Endothelial cell of umbilical vein (primary cell): ENCODE measurements at regions not wholly inside any gene's neighbourhood (a gene's known extent, or its start where the extent isn't known, plus 50 kb on each side); places are given as distances from the start of the nearest gene placed in this dataset.

Source experiments
- BruUV-seq: library from RNA; stranded (reverse); fragments of 400-500 nt; replicated peaks from 2 replicates; lab custom pipeline; 2021; lab: Mats Ljungman, UMichigan
- CTCF ChIA-PET: fragments of 300-600, 350-600 bp; sonication (Branson Sonifier 250); formaldehyde crosslinking; loops from one replicate; lab custom pipeline; 2021; ENCODE audit warnings: antibody characterized with exemption, inconsistent platforms; lab: Charles Lee
- POLR2A ChIA-PET: fragments of 300-600, 350-600 bp; sonication (Branson Sonifier 250); formaldehyde crosslinking; loops from one replicate; lab custom pipeline; 2021; ENCODE audit warnings: antibody characterized with exemption, inconsistent platforms; lab: Charles Lee
- DNase-seq: peaks from one replicate; pipeline ENCODE4 v3.0.0-alpha.2; 2011; ENCODE audit warnings: low read depth, low spot score
- FAIRE-seq: peaks from 2 replicates; lab custom pipeline; 2011; peaks lifted over from hg19 to GRCh38; lab: Jason Lieb, UNC
- H2AFZ ChIP-seq: 2 replicates; pipeline ENCODE4 v1.6.0; 2012; ENCODE audit warnings: low read depth, low read length, control low read depth, inconsistent platforms
- H3K27ac ChIP-seq: 2 replicates; pipeline ENCODE4 v1.5.1; 2011; ENCODE audit warnings: low read depth, mild to moderate bottlenecking, control low read depth, low read length, moderate library complexity; ENCODE audit not compliant: insufficient read depth
- H3K27me3 ChIP-seq, 2 experiments: 2 replicates each; pipeline versions ENCODE4 v1.6.0 to v1.6.1; 2011; ENCODE audit warnings: low read length in 2 of 2, mixed read lengths in 1 of 2; ENCODE audit not compliant: control insufficient read depth in 2 of 2, insufficient read depth in 2 of 2
- H3K36me3 ChIP-seq, 2 experiments: 2 replicates in 1 of 2; 3 replicates in 1 of 2; pipeline ENCODE4 v1.5.1; 2011; ENCODE audit warnings: low read length in 2 of 2, mild to moderate bottlenecking in 1 of 2, moderate library complexity in 1 of 2; ENCODE audit not compliant: control insufficient read depth in 2 of 2, insufficient read depth in 2 of 2; ENCODE audit errors: extremely low read depth in 1 of 2
- H3K4me1 ChIP-seq: 3 replicates; pipeline ENCODE4 v1.5.1; 2011; ENCODE audit warnings: mild to moderate bottlenecking, low read length; ENCODE audit not compliant: control insufficient read depth, insufficient read depth; ENCODE audit errors: extremely low read depth
- H3K4me2 ChIP-seq: 2 replicates; pipeline ENCODE4 v1.6.1; 2011; ENCODE audit warnings: low read length, control low read depth, mixed read lengths; ENCODE audit not compliant: insufficient read depth
- H3K4me3 ChIP-seq, 3 experiments: fragments of 200-600 bp in 1 of 3; sonication (generic), shearing (Covaris generic) in 1 of 3; replicated peaks in 1 of 3; 2 replicates each; pipeline ENCODE4 v1.5.1; 2011 to 2016; ENCODE audit warnings: control low read depth in 3 of 3, low read length in 3 of 3, mild to moderate bottlenecking in 2 of 3, inconsistent platforms in 1 of 3, low read depth in 1 of 3, moderate library complexity in 1 of 3; ENCODE audit not compliant: insufficient read depth in 1 of 3
- H3K79me2 ChIP-seq: 2 replicates; pipeline ENCODE4 v1.6.0; 2012; ENCODE audit warnings: low read length, inconsistent platforms; ENCODE audit not compliant: control insufficient read depth, insufficient read depth
- H3K9ac ChIP-seq: replicated peaks from 2 replicates; pipeline ENCODE3; 2011; ENCODE audit warnings: low read length, control low read depth; ENCODE audit not compliant: insufficient read depth; ENCODE audit errors: extremely low read depth
- H3K9me1 ChIP-seq: replicated peaks from 3 replicates; pipeline ENCODE4 v1.6.0; 2011; ENCODE audit warnings: mild to moderate bottlenecking, low read length; ENCODE audit not compliant: control insufficient read depth, insufficient read depth; ENCODE audit errors: extremely low read depth
- H3K9me3 ChIP-seq: replicated peaks from 2 replicates; pipeline ENCODE4 v1.5.1; 2012; ENCODE audit warnings: low read length, inconsistent platforms; ENCODE audit not compliant: control insufficient read depth, insufficient read depth
- H4K20me1 ChIP-seq: replicated peaks from 2 replicates; pipeline ENCODE3; 2011; ENCODE audit warnings: mild to moderate bottlenecking, low read length; ENCODE audit not compliant: control insufficient read depth, insufficient read depth; ENCODE audit errors: extremely low read depth
- EZH2 ChIP-seq: IDR thresholded peaks from 2 replicates; pipeline ENCODE4 v1.6.1; 2012; ENCODE audit warnings: borderline replicate concordance, low read depth, mild to moderate bottlenecking, moderate library complexity, low read length, inconsistent platforms; ENCODE audit not compliant: severe bottlenecking
- GATA2 ChIP-seq: IDR thresholded peaks from 2 replicates; pipeline ENCODE4 v1.7.0; 2011; ENCODE audit warnings: low read depth, mild to moderate bottlenecking, moderate library complexity, mixed read lengths, low read length; ENCODE audit not compliant: insufficient read length, insufficient read depth
- JUN ChIP-seq: IDR thresholded peaks from 2 replicates; pipeline ENCODE4 v1.6.1; 2011; ENCODE audit warnings: borderline replicate concordance, low read depth; ENCODE audit not compliant: insufficient read length, insufficient read depth
- MYC ChIP-seq: IDR thresholded peaks from one replicate; pipeline ENCODE4 v1.6.1; 2011; ENCODE audit warnings: mild to moderate bottlenecking, low read depth, low read length
- POLR2AphosphoS5 ChIP-seq: IDR thresholded peaks from 2 replicates; pipeline ENCODE4 v1.6.1; 2012; ENCODE audit warnings: low read depth, mild to moderate bottlenecking, control low read depth, low read length, moderate library complexity; ENCODE audit not compliant: insufficient read depth
- dilution Hi-C: fragments of 300-500 bp; cut with MboI; formaldehyde crosslinking; loops from one replicate; pipeline ENCODE4 v1.15.0; 2019; ENCODE audit warnings: low sequenced_read_pairs; ENCODE audit not compliant: extremely low pct_ligation_motif_present
- intact Hi-C: fragments of 100-400 bp; cut with micrococcal nuclease; formaldehyde crosslinking; loops from one replicate; pipeline ENCODE4 v1.10.0; 2022
- TF ChIP-seq, protein P1 (sequence below), 2 donors: IDR thresholded peaks; 1 replicate in 1 of 2; 2 replicates in 1 of 2; pipeline ENCODE4 v1.5.1; 2011; ENCODE audit warnings: low read length in 2 of 2, mild to moderate bottlenecking in 2 of 2, moderate library complexity in 2 of 2, control low read depth in 1 of 2, inconsistent platforms in 1 of 2, low read depth in 1 of 2; ENCODE audit not compliant: insufficient read depth in 1 of 2; ENCODE audit errors: extremely low read depth in 1 of 2
- TF ChIP-seq, protein P2 (sequence below): IDR thresholded peaks from 2 replicates; pipeline ENCODE4 v1.6.1; 2011; ENCODE audit not compliant: insufficient read depth, insufficient read length

DNA sequence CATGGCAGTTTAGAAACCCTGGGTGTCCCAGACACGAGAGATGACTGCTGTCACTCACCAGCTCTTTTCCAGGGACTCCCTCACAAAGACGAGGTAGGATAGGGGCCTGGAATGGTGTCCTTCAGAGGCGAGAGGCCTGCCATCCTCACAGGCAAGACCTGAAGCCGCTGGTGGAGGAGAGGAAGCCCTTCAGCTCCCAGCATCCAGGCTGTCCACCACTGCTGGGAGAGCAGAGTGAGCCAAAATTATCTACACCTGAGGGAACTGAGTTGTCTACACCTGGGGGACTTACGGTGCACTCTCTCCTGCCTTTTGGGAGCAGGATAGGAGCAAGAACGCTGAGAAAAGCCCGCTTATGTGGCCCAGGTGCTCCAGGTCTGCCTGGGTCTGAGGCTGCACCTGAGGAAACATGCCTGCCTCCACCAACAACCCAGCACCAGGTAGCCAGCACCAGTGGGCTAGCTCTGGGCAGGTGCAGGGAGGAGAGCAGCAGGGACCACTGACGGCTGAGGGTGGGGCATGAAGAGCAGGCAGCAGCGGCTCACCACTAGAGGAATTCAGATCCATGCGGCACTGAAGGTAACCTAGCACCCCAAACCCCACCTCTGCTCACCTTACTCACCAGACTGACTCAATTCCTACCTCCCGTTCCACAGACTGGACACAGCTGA, 357.2 kb downstream of the SH2D4B start:
- no peak for DNase-seq

More for the DNA sequence above, 357.2 kb downstream of the SH2D4B start:
- TF ChIP-seq POLR2AphosphoS5, result no peak
- no peak for TF ChIP-seq MYC
- TF ChIP-seq, protein P1, sequence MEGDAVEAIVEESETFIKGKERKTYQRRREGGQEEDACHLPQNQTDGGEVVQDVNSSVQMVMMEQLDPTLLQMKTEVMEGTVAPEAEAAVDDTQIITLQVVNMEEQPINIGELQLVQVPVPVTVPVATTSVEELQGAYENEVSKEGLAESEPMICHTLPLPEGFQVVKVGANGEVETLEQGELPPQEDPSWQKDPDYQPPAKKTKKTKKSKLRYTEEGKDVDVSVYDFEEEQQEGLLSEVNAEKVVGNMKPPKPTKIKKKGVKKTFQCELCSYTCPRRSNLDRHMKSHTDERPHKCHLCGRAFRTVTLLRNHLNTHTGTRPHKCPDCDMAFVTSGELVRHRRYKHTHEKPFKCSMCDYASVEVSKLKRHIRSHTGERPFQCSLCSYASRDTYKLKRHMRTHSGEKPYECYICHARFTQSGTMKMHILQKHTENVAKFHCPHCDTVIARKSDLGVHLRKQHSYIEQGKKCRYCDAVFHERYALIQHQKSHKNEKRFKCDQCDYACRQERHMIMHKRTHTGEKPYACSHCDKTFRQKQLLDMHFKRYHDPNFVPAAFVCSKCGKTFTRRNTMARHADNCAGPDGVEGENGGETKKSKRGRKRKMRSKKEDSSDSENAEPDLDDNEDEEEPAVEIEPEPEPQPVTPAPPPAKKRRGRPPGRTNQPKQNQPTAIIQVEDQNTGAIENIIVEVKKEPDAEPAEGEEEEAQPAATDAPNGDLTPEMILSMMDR (IDR thresholded peaks at IDR 0.05; ENCODE audit: extremely low read depth in 1 of 2, insufficient read depth in 1 of 2, low read depth in 1 of 2, low read length in 2 of 2), result no peak
- TF ChIP-seq JUN, result no peak
- TF ChIP-seq, protein P2, sequence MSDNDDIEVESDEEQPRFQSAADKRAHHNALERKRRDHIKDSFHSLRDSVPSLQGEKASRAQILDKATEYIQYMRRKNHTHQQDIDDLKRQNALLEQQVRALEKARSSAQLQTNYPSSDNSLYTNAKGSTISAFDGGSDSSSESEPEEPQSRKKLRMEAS, result no peak
- TF ChIP-seq EZH2, result no peak
- TF ChIP-seq GATA2, result no peak
- intact Hi-C loops (no loop called here), dilution Hi-C loops (no loop called here)
- Histone ChIP-seq H3K9ac (no peak overlapping the region), H3K27me3 (no peaks in the 10 kb centered on the region), H3K4me2 (no peak overlapping the region), H3K79me2 (no peaks in the 10 kb centered on the region), H3K9me3 (no peaks in the 10 kb centered on the region), H3K4me1 (no peaks in the 10 kb centered on the region), H3K4me3 (no peak overlapping the region), H3K27ac (no peak overlapping the region), H3K36me3 (no peaks in the 10 kb centered on the region), H4K20me1 (no peaks in the 10 kb centered on the region), H3K9me1 (no peaks in the 10 kb centered on the region), H2AFZ (no peak overlapping the region)
- no peak for FAIRE-seq
- CTCF ChIA-PET, result no interaction called here
- no TSS peak for BruUV-seq
- POLR2A ChIA-PET, result no interaction called here
